HL-60 (cell line): ENCODE measurements at regions not wholly inside any gene's neighbourhood (a gene's known extent, or its start where the extent isn't known, plus 50 kb on each side); places are given as distances from the start of the nearest gene placed in this dataset.

ENCODE experiments used
- GABPA ChIP-seq: IDR thresholded peaks from 2 replicates; pipeline ENCODE4 v1.6.1; 2012; ENCODE audit warnings: low read depth
- POLR2AphosphoS5 ChIP-seq: IDR thresholded peaks from 2 replicates; pipeline ENCODE4 v1.6.1; 2012; ENCODE audit warnings: low read depth
- TF ChIP-seq, protein P1 (sequence below): IDR thresholded peaks from one replicate; pipeline ENCODE4 v1.5.1; 2011; ENCODE audit warnings: low read length, control low read depth, inconsistent platforms; ENCODE audit not compliant: insufficient read depth
- TF ChIP-seq, protein P2 (sequence below): IDR thresholded peaks from 2 replicates; pipeline ENCODE4 v1.6.1; 2012; ENCODE audit warnings: low read depth; ENCODE audit not compliant: insufficient replicate concordance

DNA sequence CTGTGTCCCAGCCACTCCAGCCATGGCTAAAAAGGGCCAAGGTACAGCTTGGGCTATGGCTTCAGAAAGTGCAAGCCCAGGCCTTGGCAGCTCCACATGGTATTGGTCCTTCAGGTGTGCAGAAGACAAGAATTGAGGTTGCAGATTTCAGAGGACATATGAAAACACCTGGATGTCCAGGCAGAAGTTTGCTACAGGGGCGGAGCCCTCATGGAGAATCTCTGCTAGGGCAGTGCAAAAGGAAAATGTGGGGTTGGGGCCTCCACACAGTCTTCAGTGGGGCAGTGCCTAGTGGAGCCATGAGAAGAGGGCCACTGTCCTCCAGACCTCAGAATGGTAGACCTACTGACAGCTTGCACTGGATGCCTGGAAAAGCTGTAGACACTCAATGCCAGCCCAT lies 1074.1 kb downstream of the JRKL start:
- TF ChIP-seq, protein P1, sequence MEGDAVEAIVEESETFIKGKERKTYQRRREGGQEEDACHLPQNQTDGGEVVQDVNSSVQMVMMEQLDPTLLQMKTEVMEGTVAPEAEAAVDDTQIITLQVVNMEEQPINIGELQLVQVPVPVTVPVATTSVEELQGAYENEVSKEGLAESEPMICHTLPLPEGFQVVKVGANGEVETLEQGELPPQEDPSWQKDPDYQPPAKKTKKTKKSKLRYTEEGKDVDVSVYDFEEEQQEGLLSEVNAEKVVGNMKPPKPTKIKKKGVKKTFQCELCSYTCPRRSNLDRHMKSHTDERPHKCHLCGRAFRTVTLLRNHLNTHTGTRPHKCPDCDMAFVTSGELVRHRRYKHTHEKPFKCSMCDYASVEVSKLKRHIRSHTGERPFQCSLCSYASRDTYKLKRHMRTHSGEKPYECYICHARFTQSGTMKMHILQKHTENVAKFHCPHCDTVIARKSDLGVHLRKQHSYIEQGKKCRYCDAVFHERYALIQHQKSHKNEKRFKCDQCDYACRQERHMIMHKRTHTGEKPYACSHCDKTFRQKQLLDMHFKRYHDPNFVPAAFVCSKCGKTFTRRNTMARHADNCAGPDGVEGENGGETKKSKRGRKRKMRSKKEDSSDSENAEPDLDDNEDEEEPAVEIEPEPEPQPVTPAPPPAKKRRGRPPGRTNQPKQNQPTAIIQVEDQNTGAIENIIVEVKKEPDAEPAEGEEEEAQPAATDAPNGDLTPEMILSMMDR: no peak
- TF ChIP-seq POLR2AphosphoS5 (no peak), GABPA (no peak)
- TF ChIP-seq, protein P2, sequence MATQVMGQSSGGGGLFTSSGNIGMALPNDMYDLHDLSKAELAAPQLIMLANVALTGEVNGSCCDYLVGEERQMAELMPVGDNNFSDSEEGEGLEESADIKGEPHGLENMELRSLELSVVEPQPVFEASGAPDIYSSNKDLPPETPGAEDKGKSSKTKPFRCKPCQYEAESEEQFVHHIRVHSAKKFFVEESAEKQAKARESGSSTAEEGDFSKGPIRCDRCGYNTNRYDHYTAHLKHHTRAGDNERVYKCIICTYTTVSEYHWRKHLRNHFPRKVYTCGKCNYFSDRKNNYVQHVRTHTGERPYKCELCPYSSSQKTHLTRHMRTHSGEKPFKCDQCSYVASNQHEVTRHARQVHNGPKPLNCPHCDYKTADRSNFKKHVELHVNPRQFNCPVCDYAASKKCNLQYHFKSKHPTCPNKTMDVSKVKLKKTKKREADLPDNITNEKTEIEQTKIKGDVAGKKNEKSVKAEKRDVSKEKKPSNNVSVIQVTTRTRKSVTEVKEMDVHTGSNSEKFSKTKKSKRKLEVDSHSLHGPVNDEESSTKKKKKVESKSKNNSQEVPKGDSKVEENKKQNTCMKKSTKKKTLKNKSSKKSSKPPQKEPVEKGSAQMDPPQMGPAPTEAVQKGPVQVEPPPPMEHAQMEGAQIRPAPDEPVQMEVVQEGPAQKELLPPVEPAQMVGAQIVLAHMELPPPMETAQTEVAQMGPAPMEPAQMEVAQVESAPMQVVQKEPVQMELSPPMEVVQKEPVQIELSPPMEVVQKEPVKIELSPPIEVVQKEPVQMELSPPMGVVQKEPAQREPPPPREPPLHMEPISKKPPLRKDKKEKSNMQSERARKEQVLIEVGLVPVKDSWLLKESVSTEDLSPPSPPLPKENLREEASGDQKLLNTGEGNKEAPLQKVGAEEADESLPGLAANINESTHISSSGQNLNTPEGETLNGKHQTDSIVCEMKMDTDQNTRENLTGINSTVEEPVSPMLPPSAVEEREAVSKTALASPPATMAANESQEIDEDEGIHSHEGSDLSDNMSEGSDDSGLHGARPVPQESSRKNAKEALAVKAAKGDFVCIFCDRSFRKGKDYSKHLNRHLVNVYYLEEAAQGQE: no peak
